ENCODE measurements at regions not wholly inside any gene's neighbourhood (a gene's known extent, or its start where the extent isn't known, plus 50 kb on each side); places are given as distances from the start of the nearest gene placed in this dataset.
"Not testable (repeated sequence)": the region's sequence is repeated elsewhere in the genome, so short reads cannot be mapped to it uniquely, and the experiment has no call there.

- no peak for TF ChIP-seq CTCF (IDR thresholded peaks at IDR 0.05; ENCODE audit: low read depth, low read length, missing control alignments)
- H3K4me3 ChIP-seq (ENCODE audit: low read depth, low read length): no peak overlapping the region
- DNase-seq (ENCODE audit: low read depth): no peak
Measured at GRCh38 chr5:163162645-163163044, 274.8 kb upstream of the CCNG1 start.

DNA sequence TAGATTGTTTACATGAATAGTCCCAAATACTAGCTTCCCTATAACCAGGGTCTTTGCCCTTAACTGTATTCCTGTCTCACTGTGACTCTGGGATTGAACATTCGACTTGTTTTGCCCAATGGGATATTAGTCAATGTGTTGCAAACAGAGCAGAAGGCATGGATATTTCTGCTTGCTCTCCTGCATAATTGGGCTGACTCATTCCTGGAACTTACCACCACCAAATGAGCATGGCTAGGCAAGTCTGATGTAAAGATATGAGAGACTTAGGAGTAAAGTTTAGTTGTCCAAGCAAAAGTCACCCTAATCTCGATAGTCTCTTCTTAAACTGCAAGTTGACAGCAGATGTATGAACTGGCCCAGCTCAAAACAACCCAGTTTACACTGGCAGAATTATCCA lies 273.5 kb upstream of the CCNG1 start:
- TF ChIP-seq CTCF (IDR thresholded peaks at IDR 0.05; ENCODE audit: low read depth, low read length, missing control alignments): no peak
- H3K4me3 ChIP-seq (ENCODE audit: low read depth, low read length): no peak overlapping the region
- DNase-seq (ENCODE audit: low read depth): no peak

DNA sequence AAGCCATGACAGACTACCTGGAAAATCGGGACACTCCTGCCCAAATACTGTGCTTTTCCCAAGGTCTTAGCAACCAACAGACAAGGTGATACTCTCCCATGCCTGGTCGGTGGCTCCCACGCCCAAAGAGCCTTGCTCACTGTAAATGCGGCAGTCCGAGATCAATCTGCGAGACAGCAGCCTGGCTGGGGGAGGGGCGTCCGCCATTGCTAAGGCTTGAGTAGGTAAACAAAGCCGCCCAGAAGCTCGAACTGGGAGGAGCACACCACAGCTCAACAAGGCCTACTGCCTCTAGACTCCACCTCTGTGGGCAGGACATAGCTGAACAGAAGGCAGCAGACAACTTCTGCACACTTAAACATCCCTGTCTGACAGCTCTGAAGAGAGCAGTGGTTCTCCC lies 272.1 kb upstream of the CCNG1 start:
- DNase-seq (ENCODE audit: low read depth): no peak
- H3K4me3 ChIP-seq (ENCODE audit: low read depth, low read length): no peak overlapping the region
- TF ChIP-seq CTCF (IDR thresholded peaks at IDR 0.05; ENCODE audit: low read depth, low read length, missing control alignments): no peak

GRCh38 chr5:163170161-163170560 lies 267.2 kb upstream of the CCNG1 start:
- not testable (repeated sequence) for H3K4me3 ChIP-seq (ENCODE audit: low read depth, low read length); DNase-seq (ENCODE audit: low read depth)

- TF ChIP-seq CTCF (IDR thresholded peaks at IDR 0.05; ENCODE audit: low read depth, low read length, missing control alignments): no peak
- H3K4me3 ChIP-seq (ENCODE audit: low read depth, low read length): no peak overlapping the region
- no peak for DNase-seq (ENCODE audit: low read depth)
Measured at GRCh38 chr5:163172540-163173338, 264.7 kb upstream of the CCNG1 start.

DNA sequence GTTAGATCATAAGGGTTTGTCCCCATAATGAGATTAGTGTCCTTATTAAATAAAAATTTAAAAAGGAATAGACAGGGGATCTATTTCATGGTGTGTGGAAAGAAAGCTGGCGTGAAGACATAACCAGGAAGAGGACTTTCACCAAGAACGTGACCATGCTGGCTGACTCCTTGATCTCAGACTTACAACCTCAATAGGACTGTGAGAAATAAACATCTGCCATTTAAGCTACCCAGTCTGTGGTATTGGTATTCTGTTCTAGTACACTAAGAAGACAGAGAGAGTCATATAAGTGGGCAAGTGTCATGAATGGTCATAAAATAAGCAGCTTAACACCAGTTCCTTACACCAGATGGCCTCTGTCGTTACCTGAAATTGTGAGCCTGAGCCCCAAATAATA lies 259.4 kb upstream of the CCNG1 start:
- H3K4me3 ChIP-seq (ENCODE audit: low read depth, low read length): no peak overlapping the region
- no peak for TF ChIP-seq CTCF (IDR thresholded peaks at IDR 0.05; ENCODE audit: low read depth, low read length, missing control alignments)
- DNase-seq (ENCODE audit: low read depth): no peak

- TF ChIP-seq CTCF (IDR thresholded peaks at IDR 0.05; ENCODE audit: low read depth, low read length, missing control alignments): no peak
- no peak for DNase-seq (ENCODE audit: low read depth)
Measured at GRCh38 chr5:163185315-163185714, 252.1 kb upstream of the CCNG1 start.

More at GRCh38 chr5:163185315-163185714, 252.1 kb upstream of the CCNG1 start:
- H3K4me3 ChIP-seq (ENCODE audit: low read depth, low read length): no peak overlapping the region
